Endothelial cell of umbilical vein (primary cell): ENCODE measurements at regions not wholly inside any gene's neighbourhood (a gene's known extent, or its start where the extent isn't known, plus 50 kb on each side); places are given as distances from the start of the nearest gene placed in this dataset.

Source experiments
- BruUV-seq: library from RNA; stranded (reverse); fragments of 400-500 nt; replicated peaks from 2 replicates; lab custom pipeline; 2021; lab: Mats Ljungman, UMichigan
- CTCF ChIA-PET: fragments of 300-600, 350-600 bp; sonication (Branson Sonifier 250); formaldehyde crosslinking; loops from one replicate; lab custom pipeline; 2021; ENCODE audit warnings: antibody characterized with exemption, inconsistent platforms; lab: Charles Lee
- POLR2A ChIA-PET: fragments of 300-600, 350-600 bp; sonication (Branson Sonifier 250); formaldehyde crosslinking; loops from one replicate; lab custom pipeline; 2021; ENCODE audit warnings: antibody characterized with exemption, inconsistent platforms; lab: Charles Lee
- DNase-seq: peaks from one replicate; pipeline ENCODE4 v3.0.0-alpha.2; 2011; ENCODE audit warnings: low read depth, low spot score
- FAIRE-seq: peaks from 2 replicates; lab custom pipeline; 2011; peaks lifted over from hg19 to GRCh38; lab: Jason Lieb, UNC
- H2AFZ ChIP-seq: 2 replicates; pipeline ENCODE4 v1.6.0; 2012; ENCODE audit warnings: low read depth, low read length, control low read depth, inconsistent platforms
- H3K27ac ChIP-seq: 2 replicates; pipeline ENCODE4 v1.5.1; 2011; ENCODE audit warnings: low read depth, mild to moderate bottlenecking, control low read depth, low read length, moderate library complexity; ENCODE audit not compliant: insufficient read depth
- H3K27me3 ChIP-seq, 2 experiments: 2 replicates each; pipeline versions ENCODE4 v1.6.0 to v1.6.1; 2011; ENCODE audit warnings: low read length in 2 of 2, mixed read lengths in 1 of 2; ENCODE audit not compliant: control insufficient read depth in 2 of 2, insufficient read depth in 2 of 2
- H3K36me3 ChIP-seq, 2 experiments: 2 replicates in 1 of 2; 3 replicates in 1 of 2; pipeline ENCODE4 v1.5.1; 2011; ENCODE audit warnings: low read length in 2 of 2, mild to moderate bottlenecking in 1 of 2, moderate library complexity in 1 of 2; ENCODE audit not compliant: control insufficient read depth in 2 of 2, insufficient read depth in 2 of 2; ENCODE audit errors: extremely low read depth in 1 of 2
- H3K4me1 ChIP-seq: 3 replicates; pipeline ENCODE4 v1.5.1; 2011; ENCODE audit warnings: mild to moderate bottlenecking, low read length; ENCODE audit not compliant: control insufficient read depth, insufficient read depth; ENCODE audit errors: extremely low read depth
- H3K4me2 ChIP-seq: 2 replicates; pipeline ENCODE4 v1.6.1; 2011; ENCODE audit warnings: low read length, control low read depth, mixed read lengths; ENCODE audit not compliant: insufficient read depth
- H3K4me3 ChIP-seq, 3 experiments: fragments of 200-600 bp in 1 of 3; sonication (generic), shearing (Covaris generic) in 1 of 3; replicated peaks in 1 of 3; 2 replicates each; pipeline ENCODE4 v1.5.1; 2011 to 2016; ENCODE audit warnings: control low read depth in 3 of 3, low read length in 3 of 3, mild to moderate bottlenecking in 2 of 3, inconsistent platforms in 1 of 3, low read depth in 1 of 3, moderate library complexity in 1 of 3; ENCODE audit not compliant: insufficient read depth in 1 of 3
- H3K79me2 ChIP-seq: 2 replicates; pipeline ENCODE4 v1.6.0; 2012; ENCODE audit warnings: low read length, inconsistent platforms; ENCODE audit not compliant: control insufficient read depth, insufficient read depth
- H3K9ac ChIP-seq: replicated peaks from 2 replicates; pipeline ENCODE3; 2011; ENCODE audit warnings: low read length, control low read depth; ENCODE audit not compliant: insufficient read depth; ENCODE audit errors: extremely low read depth
- H3K9me1 ChIP-seq: replicated peaks from 3 replicates; pipeline ENCODE4 v1.6.0; 2011; ENCODE audit warnings: mild to moderate bottlenecking, low read length; ENCODE audit not compliant: control insufficient read depth, insufficient read depth; ENCODE audit errors: extremely low read depth
- H3K9me3 ChIP-seq: replicated peaks from 2 replicates; pipeline ENCODE4 v1.5.1; 2012; ENCODE audit warnings: low read length, inconsistent platforms; ENCODE audit not compliant: control insufficient read depth, insufficient read depth
- H4K20me1 ChIP-seq: replicated peaks from 2 replicates; pipeline ENCODE3; 2011; ENCODE audit warnings: mild to moderate bottlenecking, low read length; ENCODE audit not compliant: control insufficient read depth, insufficient read depth; ENCODE audit errors: extremely low read depth
- CTCF ChIP-seq, 2 donors: IDR thresholded peaks; 1 replicate in 1 of 2; 2 replicates in 1 of 2; pipeline ENCODE4 v1.5.1; 2011; ENCODE audit warnings: low read length in 2 of 2, mild to moderate bottlenecking in 2 of 2, moderate library complexity in 2 of 2, control low read depth in 1 of 2, inconsistent platforms in 1 of 2, low read depth in 1 of 2; ENCODE audit not compliant: insufficient read depth in 1 of 2; ENCODE audit errors: extremely low read depth in 1 of 2
- EZH2 ChIP-seq: IDR thresholded peaks from 2 replicates; pipeline ENCODE4 v1.6.1; 2012; ENCODE audit warnings: borderline replicate concordance, low read depth, mild to moderate bottlenecking, moderate library complexity, low read length, inconsistent platforms; ENCODE audit not compliant: severe bottlenecking
- FOS ChIP-seq: IDR thresholded peaks from 2 replicates; pipeline ENCODE4 v1.6.1; 2011; ENCODE audit warnings: mild to moderate bottlenecking, low read length, moderate library complexity, borderline replicate concordance; ENCODE audit not compliant: insufficient read depth
- GATA2 ChIP-seq: IDR thresholded peaks from 2 replicates; pipeline ENCODE4 v1.7.0; 2011; ENCODE audit warnings: low read depth, mild to moderate bottlenecking, moderate library complexity, mixed read lengths, low read length; ENCODE audit not compliant: insufficient read length, insufficient read depth
- JUN ChIP-seq: IDR thresholded peaks from 2 replicates; pipeline ENCODE4 v1.6.1; 2011; ENCODE audit warnings: borderline replicate concordance, low read depth; ENCODE audit not compliant: insufficient read length, insufficient read depth
- MAX ChIP-seq: IDR thresholded peaks from 2 replicates; pipeline ENCODE4 v1.6.1; 2011; ENCODE audit not compliant: insufficient read depth, insufficient read length
- MYC ChIP-seq: IDR thresholded peaks from one replicate; pipeline ENCODE4 v1.6.1; 2011; ENCODE audit warnings: mild to moderate bottlenecking, low read depth, low read length
- POLR2A ChIP-seq: IDR thresholded peaks from 2 replicates; pipeline ENCODE4 v1.6.1; 2012; ENCODE audit warnings: low read depth, mild to moderate bottlenecking, control low read depth, low read length
- POLR2AphosphoS5 ChIP-seq: IDR thresholded peaks from 2 replicates; pipeline ENCODE4 v1.6.1; 2012; ENCODE audit warnings: low read depth, mild to moderate bottlenecking, control low read depth, low read length, moderate library complexity; ENCODE audit not compliant: insufficient read depth
- dilution Hi-C: fragments of 300-500 bp; cut with MboI; formaldehyde crosslinking; loops from one replicate; pipeline ENCODE4 v1.15.0; 2019; ENCODE audit warnings: low sequenced_read_pairs; ENCODE audit not compliant: extremely low pct_ligation_motif_present
- intact Hi-C: fragments of 100-400 bp; cut with micrococcal nuclease; formaldehyde crosslinking; loops from one replicate; pipeline ENCODE4 v1.10.0; 2022

GRCh38 chr20:19934792-19935491, 82.2 kb upstream of the NAA20 start:
- H3K36me3 ChIP-seq: peaks cover 2 to 10% of the 10 kb centered on the region in 2 experiments
- peak overlapping the region; percentile 54 for H3K9ac ChIP-seq
- H3K4me3 ChIP-seq: peak overlapping the region in 1 of 3 experiments; percentile 31
- no peak for TF ChIP-seq POLR2A
- TF ChIP-seq JUN: peak; percentile 68
- no peak for TF ChIP-seq GATA2
- TF ChIP-seq MAX: no peak
- TF ChIP-seq POLR2AphosphoS5: no peak
- no peak for TF ChIP-seq MYC
- peak; percentile 94 for DNase-seq
- BruUV-seq: TSS peak; percentile 44
- no peaks in the 10 kb centered on the region for H3K9me3 ChIP-seq
- no peak overlapping the region for H2AFZ ChIP-seq
- H3K27me3 ChIP-seq: no peaks in the 10 kb centered on the region
- H3K79me2 ChIP-seq: peaks cover 26% of the 10 kb centered on the region
- peak overlapping the region; percentile 45 for H3K4me2 ChIP-seq
- intact Hi-C loops (loop anchor here (1.0 kb wide), 1 partner anchor 240 kb away; no protein-coding TSS in a partner anchor), dilution Hi-C loops (no loop called here)
- no peaks in the 10 kb centered on the region for H4K20me1 ChIP-seq
- no peaks in the 10 kb centered on the region for H3K9me1 ChIP-seq
- ChIA-PET CTCF (interaction anchor here (0.7 to 2.0 kb wide), 10 partner anchors 10 to 242 kb away, joined by 3 to 11 read pairs (median 6); no protein-coding TSS in a partner anchor), POLR2A (interaction anchor here (0.6 to 1.1 kb wide), 4 partner anchors 27 to 118 kb away, joined by 3 to 4 read pairs (median 3); no protein-coding TSS in a partner anchor)
- peak overlapping the region; percentile 79 for H3K27ac ChIP-seq
- peaks cover 75% of the 10 kb centered on the region for H3K4me1 ChIP-seq
- peak; percentile 98 for FAIRE-seq

GRCh38 chr20:19935842-19936241, 81.3 kb upstream of the NAA20 start:
- Histone ChIP-seq H3K79me2 (peaks cover 18% of the 10 kb centered on the region), H3K4me2 (no peak overlapping the region), H3K4me3 (no peak overlapping the region), H3K27me3 (no peaks in the 10 kb centered on the region), H3K9ac (no peak overlapping the region), H3K36me3 (peaks cover 8 to 12% of the 10 kb centered on the region in 2 experiments), H3K4me1 (peaks cover 75% of the 10 kb centered on the region), H3K27ac (peak overlapping the region; percentile 79), H3K9me3 (no peaks in the 10 kb centered on the region), H3K9me1 (no peaks in the 10 kb centered on the region), H2AFZ (no peak overlapping the region), H4K20me1 (no peaks in the 10 kb centered on the region)
- intact Hi-C loops (no loop called here), dilution Hi-C loops (no loop called here)
- TF ChIP-seq GATA2: no peak
- no peak for TF ChIP-seq POLR2AphosphoS5
- TF ChIP-seq MYC: no peak
- no peak for TF ChIP-seq JUN
- no peak for TF ChIP-seq EZH2
- TF ChIP-seq MAX: no peak
- no peak for TF ChIP-seq POLR2A
- TF ChIP-seq CTCF (IDR thresholded peaks at IDR 0.05; ENCODE audit: extremely low read depth in 1 of 2, insufficient read depth in 1 of 2, low read depth in 1 of 2, low read length in 2 of 2): no peak
- no peak for TF ChIP-seq FOS
- no TSS peak for BruUV-seq
- ChIA-PET POLR2A (interaction anchor here (0.7 kb wide), 1 partner anchor 37 kb away, joined by 3 read pairs; no protein-coding TSS in a partner anchor), CTCF (interaction anchor here (1.7 to 2.0 kb wide), 3 partner anchors 9 to 150 kb away, joined by 4 to 11 read pairs (median 4); no protein-coding TSS in a partner anchor)
- FAIRE-seq: no peak
- DNase-seq: no peak
